Lung (tissue), 11 donors: ENCODE measurements at regions not wholly inside any gene's neighbourhood (a gene's known extent, or its start where the extent isn't known, plus 50 kb on each side); places are given as distances from the start of the nearest gene placed in this dataset.

Experiments
- ATAC-seq: fragments of 200-7000 bp; cut with Tn5 transposase; one replicate; pipeline ENCODE4 v1.9.1; 2020; ENCODE audit warnings: moderate number of reproducible peaks; ENCODE audit not compliant: insufficient read depth, low FRiP score
- DNase-seq, 3 donors: peaks; one replicate each; pipeline ENCODE4 v3.0.0-alpha.2; 2013 to 2017
- H3K27ac ChIP-seq, 2 donors: one replicate each; pipeline ENCODE4 v1.5.1; 2013; ENCODE audit warnings: mild to moderate bottlenecking in 2 of 2, moderate library complexity in 2 of 2, control low read depth in 1 of 2, inconsistent platforms in 1 of 2, low read depth in 1 of 2, low read length in 1 of 2
- H3K27me3 ChIP-seq, 3 donors: one replicate each; pipeline ENCODE4 v1.5.1; 2013; ENCODE audit warnings: low read length in 2 of 3; ENCODE audit not compliant: control insufficient read depth in 3 of 3, insufficient read depth in 3 of 3
- H3K36me3 ChIP-seq, 4 donors: one replicate each; pipeline ENCODE4 v1.5.1; 2013; ENCODE audit warnings: low read length in 4 of 4, mild to moderate bottlenecking in 1 of 4, moderate library complexity in 1 of 4; ENCODE audit not compliant: control insufficient read depth in 4 of 4, insufficient read depth in 4 of 4
- H3K4me1 ChIP-seq, 5 donors: one replicate each; pipeline ENCODE4 v1.5.1; 2013; ENCODE audit warnings: low read length in 5 of 5, mild to moderate bottlenecking in 2 of 5, moderate library complexity in 1 of 5; ENCODE audit not compliant: control insufficient read depth in 5 of 5, insufficient read depth in 5 of 5
- H3K4me3 ChIP-seq: one replicate; pipeline ENCODE4 v1.5.1; 2013; ENCODE audit warnings: mild to moderate bottlenecking, control low read depth, moderate library complexity
- H3K9ac ChIP-seq, 2 donors: one replicate each; pipeline ENCODE4 v1.5.1; 2013; ENCODE audit warnings: low read length in 2 of 2, control low read depth in 1 of 2; ENCODE audit not compliant: insufficient read depth in 1 of 2
- H3K9me3 ChIP-seq, 4 donors: one replicate each; pipeline ENCODE4 v1.5.1; 2013; ENCODE audit warnings: low read length in 3 of 4, mild to moderate bottlenecking in 1 of 4, moderate library complexity in 1 of 4; ENCODE audit not compliant: control insufficient read depth in 4 of 4, insufficient read depth in 3 of 4
- CTCF ChIP-seq: IDR thresholded peaks from 2 replicates; pipeline ENCODE4 v1.5.1; 2012; ENCODE audit warnings: mild to moderate bottlenecking; ENCODE audit errors: control extremely low read depth, extremely low read depth
- WGBS, 2 donors: extraction: QIAGEN DNeasy Blood & Tissue Kit; methylation state at CpG; one replicate each; pipeline ENCODE4 v1.1.7; 2013; 5-methylcytosine and 5-hydroxymethylcytosine counted together
- donor health status: control.
- donor health status: control.
- donor health status: Bipolar disorder and iron deficiency.
- donor health status: healthy.
- donor health status: DM: yes; HTN: yes; CAD: no.

GRCh38 chr18:40687399-40687798, 1267.6 kb upstream of the PIK3C3 start:
- no peaks in the 10 kb centered on the region for H3K9me3 ChIP-seq
- no peak for DNase-seq
- no peaks in the 10 kb centered on the region for H3K36me3 ChIP-seq
- no peak for TF ChIP-seq CTCF
- no peak overlapping the region for H3K27ac ChIP-seq
- H3K27me3 ChIP-seq: no peaks in the 10 kb centered on the region
- no peak overlapping the region for H3K9ac ChIP-seq
- no peak overlapping the region for H3K4me3 ChIP-seq
- WGBS, 2 donors: 77 to 85% methylated on average over 2 of the region's 2 CpGs
- no peaks in the 10 kb centered on the region for H3K4me1 ChIP-seq
- no peak for ATAC-seq

DNA sequence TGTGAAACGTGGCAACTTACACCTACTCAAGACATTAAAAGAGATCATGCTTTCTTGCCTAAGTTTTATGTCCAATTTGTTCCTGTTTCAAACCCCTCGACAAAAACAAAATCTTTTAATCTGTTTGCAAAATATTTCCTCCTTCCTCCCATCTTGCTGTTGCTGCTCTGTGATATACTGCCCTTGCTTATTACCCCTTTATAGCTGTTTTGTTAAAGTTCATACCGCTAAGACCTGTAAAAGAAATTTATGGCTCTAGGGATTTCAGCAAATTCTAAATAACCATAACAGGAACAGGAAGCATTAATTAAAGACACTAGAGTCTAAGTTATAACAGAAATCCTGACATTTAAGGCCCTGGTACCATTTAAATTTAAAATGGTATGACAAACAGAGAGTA, 1268.2 kb upstream of the PIK3C3 start:
- H3K4me1 ChIP-seq: no peaks in the 10 kb centered on the region

GRCh38 chr18:40685219-40685618, 1269.8 kb upstream of the PIK3C3 start:
- Histone ChIP-seq H3K9me3 (no peaks in the 10 kb centered on the region), H3K36me3 (no peaks in the 10 kb centered on the region), H3K27ac (no peak overlapping the region), H3K27me3 (no peaks in the 10 kb centered on the region), H3K4me3 (no peak overlapping the region), H3K9ac (no peak overlapping the region), H3K4me1 (no peaks in the 10 kb centered on the region)
- DNase-seq: no peak
- WGBS, 2 donors: 76 to 87% methylated on average over 2 of the region's 2 CpGs
- ATAC-seq: no peak
- TF ChIP-seq CTCF: no peak

More for the DNA sequence above, 1268.2 kb upstream of the PIK3C3 start:
- TF ChIP-seq CTCF: no peak
- H3K36me3 ChIP-seq: no peaks in the 10 kb centered on the region
- H3K4me3 ChIP-seq: no peak overlapping the region
- H3K9ac ChIP-seq: no peak overlapping the region
- H3K27ac ChIP-seq: no peak overlapping the region
- DNase-seq: no peak
- 23 to 45% methylated on average over 3 of the region's 3 CpGs for WGBS, 2 donors
- H3K27me3 ChIP-seq: no peaks in the 10 kb centered on the region
- no peak for ATAC-seq
- no peaks in the 10 kb centered on the region for H3K9me3 ChIP-seq

GRCh38 chr18:40678318-40678717, 1276.7 kb upstream of the PIK3C3 start:
- Histone ChIP-seq H3K27me3 (no peaks in the 10 kb centered on the region), H3K4me3 (no peak overlapping the region), H3K9ac (no peak overlapping the region), H3K9me3 (no peaks in the 10 kb centered on the region), H3K36me3 (no peaks in the 10 kb centered on the region), H3K27ac (no peak overlapping the region), H3K4me1 (no peaks in the 10 kb centered on the region)
- DNase-seq (no peak), ATAC-seq (no peak)
- WGBS, 2 donors: 84 to 89% methylated on average over 2 of the region's 2 CpGs
- TF ChIP-seq CTCF: no peak
